ENCODE measurements at regions not wholly inside any gene's neighbourhood (a gene's known extent, or its start where the extent isn't known, plus 50 kb on each side); places are given as distances from the start of the nearest gene placed in this dataset.
A peak's percentile ranks its signal among the peaks of the same experiment; 100 is the strongest.

GRCh38 chr20:4084096-4084495 lies 64.5 kb upstream of the SMOX start:
- no peak for TF ChIP-seq POLR2AphosphoS5 (IDR thresholded peaks at IDR 0.05; ENCODE audit: low read depth, low read length)
- no peak for TF ChIP-seq REST (IDR thresholded peaks at IDR 0.05; ENCODE audit: insufficient read depth in 1 of 2, low read depth in 2 of 2, low read length in 2 of 2)
- TF ChIP-seq FOXP2 (optimal IDR thresholded peaks at IDR 0.05; ENCODE audit: borderline replicate concordance, extremely low read depth, extremely low read length, insufficient read depth) = no peak
- TF ChIP-seq SIN3A (IDR thresholded peaks at IDR 0.05; ENCODE audit: borderline replicate concordance, insufficient read depth, low read length) = no peak
- no peak for TF ChIP-seq TAF1 (IDR thresholded peaks at IDR 0.05; ENCODE audit: borderline replicate concordance, insufficient read depth, low read length)

GRCh38 chr20:4083098-4083865 lies 65.3 kb upstream of the SMOX start:
- no peak for TF ChIP-seq REST (IDR thresholded peaks at IDR 0.05; ENCODE audit: insufficient read depth in 1 of 2, low read depth in 2 of 2, low read length in 2 of 2)
- TF ChIP-seq TAF1 (IDR thresholded peaks at IDR 0.05; ENCODE audit: borderline replicate concordance, insufficient read depth, low read length) = no peak
- TF ChIP-seq POLR2AphosphoS5 (IDR thresholded peaks at IDR 0.05; ENCODE audit: low read depth, low read length) = no peak
- no peak for TF ChIP-seq SIN3A (IDR thresholded peaks at IDR 0.05; ENCODE audit: borderline replicate concordance, insufficient read depth, low read length)
- TF ChIP-seq FOXP2 (optimal IDR thresholded peaks at IDR 0.05; ENCODE audit: borderline replicate concordance, extremely low read depth, extremely low read length, insufficient read depth) = no peak

GRCh38 chr20:4082406-4083097 lies 66.1 kb upstream of the SMOX start:
- TF ChIP-seq SIN3A (IDR thresholded peaks at IDR 0.05; ENCODE audit: borderline replicate concordance, insufficient read depth, low read length) (no peak), TAF1 (IDR thresholded peaks at IDR 0.05; ENCODE audit: borderline replicate concordance, insufficient read depth, low read length) (0 out of 2 replicates have a peak, but pooled peaks have one; percentile 13)

GRCh38 chr20:4081421-4081820 lies 66.1 kb upstream of the RNF24 start:
- TF ChIP-seq POLR2AphosphoS5 (IDR thresholded peaks at IDR 0.05; ENCODE audit: low read depth, low read length) = no peak
- no peak for TF ChIP-seq FOXP2 (optimal IDR thresholded peaks at IDR 0.05; ENCODE audit: borderline replicate concordance, extremely low read depth, extremely low read length, insufficient read depth)
- TF ChIP-seq SIN3A (IDR thresholded peaks at IDR 0.05; ENCODE audit: borderline replicate concordance, insufficient read depth, low read length) = no peak
- no peak for TF ChIP-seq REST (IDR thresholded peaks at IDR 0.05; ENCODE audit: insufficient read depth in 1 of 2, low read depth in 2 of 2, low read length in 2 of 2)
- no peak for TF ChIP-seq TAF1 (IDR thresholded peaks at IDR 0.05; ENCODE audit: borderline replicate concordance, insufficient read depth, low read length)

GRCh38 chr20:4076671-4077070 lies 61.3 kb upstream of the RNF24 start:
- no peak for TF ChIP-seq REST (IDR thresholded peaks at IDR 0.05; ENCODE audit: insufficient read depth in 1 of 2, low read depth in 2 of 2, low read length in 2 of 2)
- no peak for TF ChIP-seq SIN3A (IDR thresholded peaks at IDR 0.05; ENCODE audit: borderline replicate concordance, insufficient read depth, low read length)
- no peak for TF ChIP-seq POLR2AphosphoS5 (IDR thresholded peaks at IDR 0.05; ENCODE audit: low read depth, low read length)
- no peak for TF ChIP-seq TAF1 (IDR thresholded peaks at IDR 0.05; ENCODE audit: borderline replicate concordance, insufficient read depth, low read length)
- TF ChIP-seq FOXP2 (optimal IDR thresholded peaks at IDR 0.05; ENCODE audit: borderline replicate concordance, extremely low read depth, extremely low read length, insufficient read depth) = no peak
